DMS79 treated with DMSO at 0.1 percent for 48 hours (cell line): ENCODE measurements at regions not wholly inside any gene's neighbourhood (a gene's known extent, or its start where the extent isn't known, plus 50 kb on each side); places are given as distances from the start of the nearest gene placed in this dataset.
"Not testable (repeated sequence)": the region's sequence is repeated elsewhere in the genome, so short reads cannot be mapped to it uniquely, and the experiment has no call there.

Experiments used
- DNase-seq: peaks from one replicate; lab custom pipeline; 2025; lab: John Stamatoyannopoulos, UW

GRCh38 chr6:68013780-68014515, 621.1 kb upstream of the ADGRB3 start:
- DNase-seq = no peak

GRCh38 chr6:68012822-68013221, 622.3 kb upstream of the ADGRB3 start:
- DNase-seq = no peak

GRCh38 chr6:68010936-68011335, 624.1 kb upstream of the ADGRB3 start:
- DNase-seq = no peak

- DNase-seq = no peak
Observed at GRCh38 chr6:68008445-68008844, 626.6 kb upstream of the ADGRB3 start.

- DNase-seq = no peak
Observed at GRCh38 chr6:68007717-68008116, 627.4 kb upstream of the ADGRB3 start.

GRCh38 chr6:67986694-67987232, 648.3 kb upstream of the ADGRB3 start:
- DNase-seq = no peak

- no peak for DNase-seq
Observed at GRCh38 chr6:67976486-67976885, 658.6 kb upstream of the ADGRB3 start.

- no peak for DNase-seq
Observed at GRCh38 chr6:67974931-67975330, 660.2 kb upstream of the ADGRB3 start.

GRCh38 chr6:67971812-67972211, 663.3 kb upstream of the ADGRB3 start:
- DNase-seq = no peak

- DNase-seq = no peak
Observed at GRCh38 chr6:67966830-67967229, 668.3 kb upstream of the ADGRB3 start.

- no peak for DNase-seq
Observed at GRCh38 chr6:67956352-67956751, 678.7 kb upstream of the ADGRB3 start.

GRCh38 chr6:67952948-67953347, 682.1 kb upstream of the ADGRB3 start:
- no peak for DNase-seq

- DNase-seq = no peak
Observed at GRCh38 chr6:67952121-67952520, 683.0 kb upstream of the ADGRB3 start.

- not testable (repeated sequence) for DNase-seq
Observed at GRCh38 chr6:67947762-67948161, 687.3 kb upstream of the ADGRB3 start.

GRCh38 chr6:67935976-67936477, 699.1 kb upstream of the ADGRB3 start:
- DNase-seq = no peak

- DNase-seq = no peak
Observed at GRCh38 chr6:67933278-67933677, 701.8 kb upstream of the ADGRB3 start.

- DNase-seq = not testable (repeated sequence)
Observed at GRCh38 chr6:67922588-67922987, 712.5 kb upstream of the ADGRB3 start.

GRCh38 chr6:67920040-67920439, 715.0 kb upstream of the ADGRB3 start:
- DNase-seq = not testable (repeated sequence)

- DNase-seq = no peak
Observed at GRCh38 chr6:67916399-67916798, 718.7 kb upstream of the ADGRB3 start.

- no peak for DNase-seq
Observed at GRCh38 chr6:67914419-67914818, 720.7 kb upstream of the ADGRB3 start.

GRCh38 chr6:67909354-67909753, 725.7 kb upstream of the ADGRB3 start:
- no peak for DNase-seq

GRCh38 chr6:67908379-67908778, 726.7 kb upstream of the ADGRB3 start:
- DNase-seq = no peak

GRCh38 chr6:67904735-67905134, 730.3 kb upstream of the ADGRB3 start:
- DNase-seq = not testable (repeated sequence)

GRCh38 chr6:67898875-67899274, 736.2 kb upstream of the ADGRB3 start:
- DNase-seq = no peak
